EL (cell line): ENCODE measurements at regions not wholly inside any gene's neighbourhood (a gene's known extent, or its start where the extent isn't known, plus 50 kb on each side); places are given as distances from the start of the nearest gene placed in this dataset.
"Not testable (repeated sequence)": the region's sequence is repeated elsewhere in the genome, so short reads cannot be mapped to it uniquely, and the experiment has no call there.

Experiments used
- DNase-seq: peaks from one replicate; pipeline ENCODE4 v3.0.0-alpha.2; 2016

- no peak for DNase-seq
Observed at GRCh38 chr12:69030321-69030720, 97.3 kb upstream of the CPM start.

DNA sequence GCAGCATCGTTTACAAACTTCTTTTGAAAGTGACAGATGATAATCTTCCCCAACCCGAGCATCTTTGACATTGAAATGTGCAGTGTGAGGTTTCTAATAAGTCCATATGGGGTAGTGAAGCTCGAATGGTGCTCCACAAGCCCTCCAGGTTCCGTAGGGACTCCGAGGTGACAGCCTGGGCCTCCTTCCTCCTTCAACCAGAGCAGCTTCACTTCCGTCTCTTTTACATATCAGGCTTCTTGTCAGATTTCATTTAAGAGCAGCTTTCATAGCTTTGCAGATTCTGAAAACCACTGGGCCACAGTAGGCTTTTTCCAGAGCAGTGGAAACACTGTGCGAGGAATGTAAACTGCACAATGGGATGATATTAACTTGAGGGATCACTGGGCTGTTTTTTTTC, 103.6 kb upstream of the CPM start:
- DNase-seq = no peak

GRCh38 chr12:69036999-69037398, 104.0 kb upstream of the CPM start:
- no peak for DNase-seq

- DNase-seq = no peak
Observed at GRCh38 chr12:69039911-69040310, 106.9 kb upstream of the CPM start.

- DNase-seq = no peak
Observed at GRCh38 chr12:69042557-69042956, 109.6 kb upstream of the CPM start.

GRCh38 chr12:69042970-69043369, 110.0 kb upstream of the CPM start:
- no peak for DNase-seq

DNA sequence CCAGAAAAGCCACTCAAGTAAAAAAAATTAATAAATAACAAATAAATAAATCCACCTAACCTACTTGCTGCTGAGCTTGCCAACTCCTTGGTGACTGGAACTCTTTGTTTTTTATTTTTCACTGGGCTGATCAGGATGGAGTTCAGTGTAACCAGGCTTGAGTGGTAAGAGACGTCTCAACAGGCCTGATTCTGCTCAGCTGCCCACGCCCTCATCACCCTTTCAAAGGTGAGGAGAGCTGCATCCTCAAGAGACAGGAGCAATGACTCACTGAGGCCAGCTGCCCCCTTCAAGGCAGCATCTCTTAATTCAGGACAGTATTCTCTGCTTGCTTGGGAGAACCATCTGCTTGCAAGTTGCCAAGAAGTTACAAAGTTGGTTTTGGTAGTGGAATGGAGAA, 111.9 kb upstream of the CPM start:
- DNase-seq = no peak

GRCh38 chr12:69045430-69045829, 112.5 kb upstream of the CPM start:
- DNase-seq = no peak

DNA sequence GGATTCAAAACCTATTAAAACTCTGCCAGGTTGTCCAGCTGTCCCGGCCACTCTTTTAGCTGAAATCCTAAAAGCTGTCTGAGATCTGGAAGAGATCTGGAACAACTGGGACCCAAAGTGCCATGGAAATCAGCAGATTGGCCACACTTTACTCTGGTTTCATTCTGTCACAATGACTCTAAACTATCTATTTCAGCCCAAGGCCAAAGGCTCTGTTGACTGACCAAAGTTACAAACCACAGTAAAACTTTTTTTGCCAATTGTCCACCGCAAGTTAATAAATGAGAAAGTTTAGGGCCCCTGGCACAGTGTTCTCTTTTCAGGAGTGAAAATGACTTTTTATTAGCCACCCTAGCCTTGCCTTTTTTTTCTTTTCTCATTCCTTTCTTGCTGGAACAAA, 113.4 kb upstream of the CPM start:
- DNase-seq = no peak

GRCh38 chr12:69046920-69047319, 113.9 kb upstream of the CPM start:
- no peak for DNase-seq

DNA sequence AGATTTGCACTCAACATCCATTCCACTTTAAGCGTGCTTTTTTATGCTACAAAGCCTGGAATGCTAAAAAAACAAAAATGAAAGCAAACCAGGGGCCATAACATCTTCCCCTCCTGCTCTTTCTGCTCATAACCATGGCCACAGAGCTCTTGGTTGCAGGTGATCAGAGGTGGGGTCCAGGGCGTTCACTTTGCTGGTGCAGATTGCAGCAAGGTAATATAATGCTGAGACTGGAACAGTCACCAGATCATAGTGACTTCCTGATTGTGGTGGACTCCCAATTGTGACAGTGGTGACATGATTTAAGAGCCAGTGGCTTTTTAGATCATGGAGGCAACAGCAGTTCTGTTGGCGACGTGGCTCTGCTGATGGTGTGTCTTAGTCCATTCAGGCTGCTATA, 115.0 kb upstream of the CPM start:
- DNase-seq = no peak

DNA sequence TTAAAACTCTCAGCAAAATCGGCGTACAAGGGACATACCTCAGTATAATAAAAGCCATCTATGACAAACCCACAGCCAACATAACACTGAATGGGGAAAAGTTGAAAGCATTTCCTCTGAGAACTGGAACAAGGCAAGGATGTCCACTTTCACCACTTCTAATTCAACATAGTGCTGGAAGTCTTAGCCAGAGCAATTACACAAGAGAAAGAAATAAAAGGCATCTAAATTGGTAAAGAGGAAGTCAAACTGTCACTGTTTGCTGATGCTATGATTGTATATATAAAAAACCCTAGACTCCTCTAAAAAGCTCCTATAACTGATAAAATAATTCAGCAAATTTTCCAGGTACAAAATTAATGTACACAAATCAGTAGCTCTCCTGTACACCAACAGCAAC, 116.9 kb upstream of the CPM start:
- not testable (repeated sequence) for DNase-seq

GRCh38 chr12:69052613-69053408, 119.8 kb upstream of the CPM start:
- peak; percentile 91 for DNase-seq

DNA sequence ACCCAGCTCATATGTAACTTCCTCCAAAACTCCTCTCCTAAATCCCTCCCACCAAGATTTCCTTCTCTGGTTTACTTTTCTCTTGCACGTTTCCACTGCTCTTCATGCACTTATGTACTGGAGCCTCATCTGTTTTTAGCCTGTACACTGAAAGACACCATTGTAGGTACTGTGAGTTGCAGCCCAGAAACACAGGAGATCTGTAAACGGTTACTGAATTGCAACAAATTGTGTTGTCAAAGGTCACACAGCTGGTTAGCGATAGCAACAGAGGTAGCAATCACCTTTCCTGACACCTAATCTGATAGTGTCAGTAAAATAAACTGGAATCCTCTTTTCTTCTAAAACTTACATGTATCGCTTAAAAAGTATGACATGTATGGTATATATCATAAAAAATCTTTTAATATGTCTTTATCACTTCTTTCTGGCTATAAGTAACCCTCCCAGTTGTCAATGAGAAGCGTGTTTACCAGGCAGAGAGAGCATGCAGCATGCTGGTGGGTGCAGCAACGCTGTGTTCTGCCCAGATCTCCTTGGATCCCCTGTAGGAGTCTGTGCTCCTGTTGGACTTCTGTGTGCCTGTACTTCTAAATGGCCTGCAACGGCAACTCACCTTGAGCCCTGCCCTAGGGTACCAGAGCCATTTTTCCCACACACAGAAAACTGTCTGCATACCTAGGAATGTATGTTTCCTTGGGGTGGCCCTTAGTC, 121.5 kb upstream of the CPM start:
- no peak for DNase-seq

DNA sequence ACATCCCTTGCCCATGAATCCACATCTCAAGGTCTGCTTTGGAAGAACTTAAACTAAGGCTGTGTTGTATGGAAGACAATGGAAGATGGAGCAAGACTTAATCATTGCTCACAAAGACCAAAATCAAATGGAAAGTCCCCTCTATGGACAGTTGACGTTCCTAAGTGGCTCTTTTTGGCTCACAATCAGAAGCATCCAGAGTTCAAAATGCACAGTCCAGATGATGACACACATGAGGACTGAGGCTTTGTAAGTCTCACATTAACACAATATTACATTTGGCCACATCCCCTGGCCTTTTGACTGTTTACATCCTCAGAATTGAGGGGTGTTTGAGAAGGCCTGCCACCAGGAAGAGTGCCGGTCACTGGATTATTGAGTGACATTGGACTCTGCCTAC, 122.3 kb upstream of the CPM start:
- no peak for DNase-seq

GRCh38 chr12:69055706-69056105, 122.7 kb upstream of the CPM start:
- no peak for DNase-seq

DNA sequence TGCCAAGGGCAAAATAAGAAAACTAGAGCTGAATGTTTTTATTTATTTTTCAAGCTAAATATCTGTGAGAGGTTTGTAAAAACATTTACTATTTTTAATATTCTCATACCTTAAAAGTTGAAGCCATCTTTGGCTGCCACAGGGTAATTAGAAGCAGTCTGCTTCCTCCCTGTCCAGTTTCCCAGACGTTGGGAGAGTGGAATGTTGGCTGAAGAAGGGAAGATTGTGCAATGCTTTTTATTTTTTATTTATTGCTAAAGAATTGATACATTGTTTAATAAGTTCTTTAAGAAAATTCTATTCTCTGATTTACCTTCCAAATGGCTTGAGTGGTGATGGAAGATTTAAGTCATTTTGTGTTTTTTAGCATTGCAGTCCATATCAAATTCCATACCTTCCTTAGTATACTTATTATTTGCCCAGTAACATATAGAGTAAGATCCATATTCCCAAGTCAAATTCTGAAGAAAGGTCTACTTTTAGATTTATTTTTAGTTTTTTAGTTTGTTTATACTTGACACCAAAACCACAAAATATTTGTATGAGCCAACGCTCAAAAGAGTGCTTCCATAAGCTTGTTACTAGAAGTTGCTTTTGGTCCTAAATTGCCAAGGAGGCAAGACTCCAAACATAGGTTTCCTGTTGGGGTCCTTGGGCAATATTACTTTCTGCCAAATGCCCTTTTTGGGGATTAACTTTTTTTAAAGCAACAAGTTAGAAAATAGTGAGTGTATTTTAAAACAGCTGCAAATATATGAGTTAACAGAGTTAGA, 124.0 kb upstream of the CPM start:
- DNase-seq = peak; percentile 51

DNA sequence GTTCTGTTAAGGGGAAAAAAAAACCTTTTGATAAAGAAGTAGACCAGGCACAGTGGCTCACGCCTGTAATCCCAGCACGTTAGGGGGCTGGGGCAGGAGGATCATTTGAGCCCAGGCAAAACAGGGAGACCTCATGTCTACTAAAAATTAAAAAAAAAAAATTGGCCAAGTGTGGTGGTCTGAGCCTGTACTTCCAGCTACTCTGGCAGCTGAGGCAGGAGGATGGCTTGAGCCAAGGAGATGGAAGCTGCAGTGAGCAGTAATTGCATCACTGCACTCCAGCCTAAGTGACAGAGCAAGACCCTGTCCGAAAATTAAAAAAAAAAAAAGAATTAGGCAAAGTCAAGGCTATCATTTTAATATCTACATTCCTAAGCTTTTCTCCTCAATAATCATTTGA, 124.8 kb upstream of the CPM start:
- no peak for DNase-seq

DNA sequence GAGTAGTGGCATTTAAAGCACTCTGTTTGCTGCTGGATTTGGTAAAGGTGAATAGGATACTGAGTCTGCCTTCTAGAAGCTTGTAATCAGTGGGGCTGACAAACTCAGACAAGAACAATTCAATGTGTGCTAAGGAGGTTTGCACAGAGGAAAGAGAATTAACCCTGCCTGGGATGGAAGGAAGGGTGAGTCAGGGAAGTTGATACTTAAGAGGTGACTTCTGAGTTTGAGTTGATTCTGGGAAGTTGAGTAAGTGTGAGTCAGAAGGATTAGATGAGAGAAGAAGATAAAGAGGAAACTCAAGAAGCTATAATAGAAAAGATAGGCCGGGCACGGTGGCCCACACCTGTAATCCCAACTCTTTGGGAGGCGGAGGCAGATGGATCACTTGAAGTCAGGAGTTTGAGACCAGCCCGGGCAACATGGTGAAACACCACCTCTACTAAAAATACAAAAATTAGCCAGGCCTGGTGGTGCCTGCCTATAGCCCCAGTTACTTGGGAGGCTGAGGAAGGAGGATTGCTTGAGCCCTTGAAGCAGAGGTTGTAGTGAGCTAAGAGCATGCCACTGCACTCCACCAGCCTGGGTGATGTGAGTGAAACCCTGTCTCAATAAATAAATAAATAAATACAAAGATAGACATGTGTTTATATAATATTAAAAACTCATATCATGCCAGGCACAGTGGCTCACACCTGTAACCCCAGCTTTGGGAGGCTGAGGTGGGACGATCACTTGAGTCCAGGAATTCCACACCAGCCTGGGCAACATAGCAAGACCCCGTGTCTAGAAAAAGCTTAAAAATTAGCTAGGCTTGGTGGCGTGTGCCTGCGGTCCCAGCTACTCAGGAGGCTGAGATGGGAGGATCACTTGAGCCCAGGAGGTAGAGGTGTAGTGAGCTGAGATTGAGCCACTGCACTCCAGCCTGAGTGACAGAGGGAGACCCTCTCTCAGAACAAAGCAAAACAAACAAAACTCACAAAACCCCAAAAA, 126.8 kb upstream of the CPM start:
- DNase-seq = peak; percentile 90

DNA sequence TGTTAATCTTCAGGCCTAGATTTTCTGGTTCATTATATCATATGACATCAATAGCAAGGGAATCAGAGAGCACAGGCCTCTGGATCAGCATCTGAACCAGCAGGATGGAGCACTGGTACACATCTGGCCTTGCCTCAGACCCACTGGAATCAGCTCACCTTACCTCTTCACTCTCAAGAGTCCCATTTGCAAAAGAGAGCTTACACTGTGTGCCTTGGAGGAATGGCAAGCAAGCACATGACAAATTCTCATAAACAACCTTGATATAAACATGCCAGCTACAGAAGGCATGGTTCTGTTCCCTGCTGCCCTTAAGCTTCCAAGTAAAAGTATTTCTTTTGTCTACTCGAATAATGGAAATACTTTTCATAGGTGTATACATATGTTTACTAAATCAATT, 128.6 kb upstream of the CPM start:
- DNase-seq = no peak

GRCh38 chr12:69062621-69063237, 129.8 kb upstream of the CPM start:
- DNase-seq = no peak
